Activated CD8-positive, alpha-beta memory T cell treated with anti-CD3 and anti-CD28 coated beads for 36 hours (primary cell): ENCODE measurements at regions not wholly inside any gene's neighbourhood (a gene's known extent, or its start where the extent isn't known, plus 50 kb on each side); places are given as distances from the start of the nearest gene placed in this dataset.

Experiments
- CTCF ChIA-PET: fragments of 350-600 bp; sonication (Branson Sonifier 250); formaldehyde crosslinking; loops from one replicate; lab custom pipeline; 2021; ENCODE audit warnings: antibody characterized with exemption; lab: Charles Lee
- POLR2A ChIA-PET: fragments of 350-600 bp; sonication (Branson Sonifier 250); formaldehyde crosslinking; loops from one replicate; lab custom pipeline; 2021; ENCODE audit warnings: antibody characterized with exemption; lab: Charles Lee

DNA sequence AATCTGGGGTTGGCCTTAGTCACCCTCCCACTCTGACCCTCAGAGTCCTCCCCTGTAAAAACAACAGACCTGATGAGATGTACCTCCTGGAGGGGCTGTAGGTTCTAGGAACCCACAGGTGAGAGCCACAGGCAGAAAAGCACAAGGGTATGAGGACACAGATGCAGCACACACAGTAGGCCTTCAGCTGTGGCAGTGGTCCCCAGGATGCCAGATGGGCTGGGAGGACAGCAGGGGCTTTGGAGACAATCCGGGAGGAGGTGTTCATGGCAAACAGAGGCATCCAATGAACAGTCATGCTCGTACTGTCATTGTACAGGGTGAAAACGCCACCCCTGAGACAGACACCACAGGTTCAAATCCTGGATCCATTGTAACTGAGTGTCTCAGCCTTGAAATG, 463.1 kb downstream of the MATN1 start:
- CTCF ChIA-PET = no interaction called here
- POLR2A ChIA-PET = no interaction called here

DNA sequence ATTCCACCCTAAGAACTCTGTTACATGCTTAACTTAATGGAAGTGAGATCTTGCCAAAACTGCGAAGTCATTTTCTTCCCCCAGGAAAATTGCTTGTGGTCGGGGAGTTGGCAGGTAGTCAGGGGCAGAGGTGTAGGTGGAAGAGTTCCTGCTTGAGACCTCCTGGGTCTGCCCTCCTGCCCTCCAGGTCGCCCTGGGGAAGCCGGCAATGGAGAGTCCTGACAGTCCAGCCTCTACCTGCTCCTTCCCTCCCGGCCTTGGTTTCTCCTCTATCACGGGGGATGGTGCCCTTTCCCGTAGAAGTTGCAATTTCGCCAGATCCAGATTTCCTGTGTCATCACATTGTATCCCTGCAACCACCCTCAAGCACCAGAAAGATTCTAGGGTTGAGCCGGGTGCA, 463.8 kb downstream of the MATN1 start:
- ChIA-PET POLR2A (no interaction called here), CTCF (no interaction called here)

DNA sequence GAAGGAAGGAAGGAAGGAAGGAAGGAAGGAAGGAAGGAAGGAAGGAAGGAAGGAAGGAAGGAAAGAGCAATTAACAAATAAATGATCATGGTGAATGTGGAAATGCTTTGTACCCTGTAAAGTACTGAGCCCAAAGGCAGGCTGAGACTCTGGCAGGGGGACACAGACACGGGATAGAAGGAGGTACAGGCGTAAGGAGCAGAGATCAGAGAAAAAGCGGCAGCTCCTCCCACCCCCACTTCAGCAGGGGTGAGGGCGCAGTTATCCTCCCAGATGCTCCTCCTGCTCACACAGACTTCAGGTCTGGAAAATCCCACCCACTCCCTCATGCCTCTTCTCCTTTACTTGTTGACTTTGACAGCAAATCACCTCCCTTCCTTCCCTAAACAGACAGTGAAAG, 464.5 kb downstream of the MATN1 start:
- ChIA-PET POLR2A (no interaction called here), CTCF (no interaction called here)

DNA sequence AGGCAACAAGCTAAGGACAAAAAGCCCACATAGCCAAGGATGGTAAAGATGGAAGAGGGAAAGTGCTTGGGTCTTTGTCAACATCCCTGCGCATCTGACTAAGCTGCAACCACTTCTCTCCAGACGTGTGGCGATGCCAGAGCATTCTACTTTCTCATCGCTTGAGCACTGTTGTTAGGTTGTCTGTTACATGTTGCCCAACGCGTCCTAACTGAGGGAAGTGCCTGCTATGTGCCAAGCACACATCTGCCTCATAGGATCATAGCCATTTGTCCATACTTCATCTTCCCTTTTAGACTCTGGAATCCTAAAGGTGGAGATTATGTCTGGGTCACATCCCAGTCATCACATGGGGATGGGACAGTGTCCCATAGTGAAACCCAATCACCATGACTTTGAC, 464.9 kb downstream of the MATN1 start:
- ChIA-PET CTCF (no interaction called here), POLR2A (no interaction called here)

DNA sequence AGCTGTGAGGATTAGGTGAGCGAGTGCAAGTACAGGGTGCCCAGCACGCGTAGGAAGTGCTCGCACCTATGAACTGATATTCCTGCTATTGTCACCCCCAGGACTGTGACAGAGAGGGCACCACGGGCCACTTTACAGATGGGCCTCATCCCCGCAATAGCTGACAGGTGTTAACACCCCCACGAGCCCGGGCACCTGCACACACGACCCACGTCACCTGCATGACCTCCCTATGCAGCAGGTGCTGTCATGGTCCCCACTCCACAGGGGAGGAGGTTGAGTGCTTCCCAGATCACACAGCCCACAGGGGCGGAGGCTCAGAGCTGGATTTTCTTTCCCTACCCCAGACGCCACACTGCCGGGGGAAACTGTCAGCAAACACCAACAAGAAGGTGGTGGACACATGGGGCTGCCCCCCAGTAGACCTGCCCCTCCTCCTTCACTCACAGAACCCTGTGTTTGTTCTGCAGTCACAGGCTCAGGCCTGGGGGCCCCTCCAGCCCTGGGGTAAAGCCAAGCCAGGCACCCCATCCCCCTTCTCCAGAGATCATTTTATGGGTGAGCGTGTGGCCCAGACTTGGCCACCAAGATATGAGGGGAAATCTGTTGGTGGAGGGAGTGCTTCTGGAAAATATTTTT, 465.5 kb downstream of the MATN1 start:
- POLR2A ChIA-PET = no interaction called here

DNA sequence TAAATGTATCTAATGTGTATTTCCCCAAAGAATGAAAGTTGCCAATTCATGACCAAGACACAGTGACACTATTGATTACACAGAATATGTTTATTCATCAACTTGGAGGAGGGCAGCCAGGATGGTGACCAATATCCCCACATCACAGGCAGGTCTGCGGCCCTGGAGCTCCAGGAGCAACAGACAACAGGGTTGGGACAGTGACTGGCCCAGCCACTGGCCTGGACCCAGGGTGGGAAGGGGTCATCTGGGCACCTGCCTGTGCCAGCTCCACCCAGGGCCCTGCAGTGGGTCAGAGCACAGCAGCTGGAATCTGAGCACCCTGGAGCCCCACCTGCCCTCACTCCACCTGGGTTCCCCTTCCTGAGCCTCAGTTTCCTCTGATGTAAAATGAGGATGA, 466.1 kb downstream of the MATN1 start:
- ChIA-PET POLR2A (no interaction called here), CTCF (no interaction called here)

More for the DNA sequence above, 465.5 kb downstream of the MATN1 start:
- CTCF ChIA-PET = no interaction called here

DNA sequence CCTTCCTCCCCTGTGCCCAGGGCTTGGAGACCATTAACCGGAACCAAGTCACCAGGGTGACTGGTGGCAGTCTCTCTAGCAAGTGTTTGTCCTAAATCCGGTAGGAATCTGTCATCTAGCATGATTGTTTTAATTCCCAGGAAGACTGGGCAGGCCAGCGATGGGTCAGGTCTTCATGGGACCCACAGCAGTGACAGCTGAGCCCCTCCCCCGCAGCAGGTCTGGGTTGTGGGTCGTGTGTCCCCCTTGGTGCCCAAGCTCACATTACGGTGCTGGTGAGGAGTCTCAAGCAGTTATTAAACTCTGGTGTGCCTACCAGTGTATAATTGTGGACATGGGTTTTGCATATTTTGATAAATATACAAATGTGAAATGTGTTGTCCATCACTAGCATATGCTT, 466.5 kb downstream of the MATN1 start:
- POLR2A ChIA-PET = no interaction called here
- CTCF ChIA-PET = no interaction called here

DNA sequence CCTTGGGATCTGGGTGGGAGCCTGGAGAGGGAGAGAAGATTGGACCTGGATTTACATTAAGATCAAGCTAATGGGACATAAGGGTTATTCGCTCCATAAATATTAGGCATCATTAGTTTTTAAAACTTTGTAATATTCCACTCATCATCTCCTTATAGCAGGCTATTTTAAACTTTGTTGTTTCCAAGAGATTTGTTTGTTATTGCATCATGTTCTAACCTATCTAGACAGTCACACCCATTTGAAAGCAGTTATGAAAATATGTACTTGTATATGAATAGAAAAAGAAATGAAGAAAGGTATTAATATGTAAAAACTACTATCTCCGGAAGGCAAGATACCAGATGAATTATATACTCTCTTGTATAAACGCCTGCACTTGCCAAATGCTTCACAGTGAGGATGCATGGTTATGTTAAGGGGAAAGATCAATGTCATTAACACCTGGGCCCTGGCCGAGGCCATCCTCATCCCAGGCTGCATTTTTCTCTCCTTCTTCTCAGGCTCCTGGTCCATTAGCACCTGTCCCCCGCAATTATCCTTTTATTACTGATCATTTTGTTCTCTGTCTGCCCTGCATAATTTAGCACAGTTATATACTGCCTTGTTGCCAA, 468.2 kb downstream of the MATN1 start:
- ChIA-PET CTCF (no interaction called here), POLR2A (no interaction called here)

DNA sequence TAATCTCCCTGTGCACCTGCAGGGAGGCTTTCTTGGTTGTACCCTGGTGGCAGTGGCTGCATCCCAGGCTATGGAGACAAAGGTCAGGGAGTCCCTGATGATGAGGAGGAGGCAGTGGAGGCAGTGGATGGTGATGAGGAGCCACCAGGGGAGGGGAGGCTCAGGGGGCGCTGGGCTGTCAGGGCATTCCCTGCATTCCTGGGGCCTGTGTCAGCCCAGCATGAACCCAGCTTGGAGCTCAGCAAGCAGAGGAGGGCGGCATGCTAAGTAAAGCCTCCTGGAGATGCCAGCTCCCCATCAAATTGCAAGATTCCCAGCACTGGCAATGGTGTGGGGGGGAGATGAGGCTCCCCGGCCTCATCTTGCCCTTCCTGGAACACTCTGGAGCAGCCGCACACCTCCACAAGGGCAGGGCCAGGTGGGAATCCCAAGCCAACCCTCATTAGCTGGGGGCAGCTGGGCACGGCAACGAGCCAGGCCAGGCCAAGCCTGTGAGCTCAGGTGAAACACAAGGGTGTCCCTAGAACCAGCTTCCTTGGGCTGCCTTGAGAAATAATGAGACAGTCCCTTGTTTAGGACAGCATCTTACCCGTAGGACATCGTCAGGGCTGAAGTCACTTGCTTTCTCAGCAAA, 469.5 kb downstream of the MATN1 start:
- ChIA-PET CTCF (no interaction called here), POLR2A (no interaction called here)

DNA sequence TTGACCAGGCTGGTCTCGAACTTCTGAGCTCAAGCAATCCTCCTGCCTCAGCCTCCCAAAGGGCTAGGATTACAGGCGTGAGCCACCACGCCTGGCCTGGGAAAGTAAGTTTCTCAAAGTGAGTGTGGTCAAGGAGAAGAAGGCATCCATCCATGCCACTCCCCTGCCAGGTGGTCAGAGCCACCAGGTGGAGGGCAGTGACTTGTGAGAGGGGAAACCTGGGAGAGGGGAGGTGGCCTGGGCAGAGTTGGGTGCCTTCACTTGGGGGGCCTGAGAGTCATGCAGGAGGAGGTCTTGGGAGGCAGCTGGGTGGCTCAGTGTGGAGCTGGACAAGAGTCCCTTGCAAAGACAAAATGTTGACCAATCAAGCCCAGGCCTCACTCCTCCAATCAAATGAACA, 470.0 kb downstream of the MATN1 start:
- ChIA-PET CTCF (no interaction called here), POLR2A (no interaction called here)

DNA sequence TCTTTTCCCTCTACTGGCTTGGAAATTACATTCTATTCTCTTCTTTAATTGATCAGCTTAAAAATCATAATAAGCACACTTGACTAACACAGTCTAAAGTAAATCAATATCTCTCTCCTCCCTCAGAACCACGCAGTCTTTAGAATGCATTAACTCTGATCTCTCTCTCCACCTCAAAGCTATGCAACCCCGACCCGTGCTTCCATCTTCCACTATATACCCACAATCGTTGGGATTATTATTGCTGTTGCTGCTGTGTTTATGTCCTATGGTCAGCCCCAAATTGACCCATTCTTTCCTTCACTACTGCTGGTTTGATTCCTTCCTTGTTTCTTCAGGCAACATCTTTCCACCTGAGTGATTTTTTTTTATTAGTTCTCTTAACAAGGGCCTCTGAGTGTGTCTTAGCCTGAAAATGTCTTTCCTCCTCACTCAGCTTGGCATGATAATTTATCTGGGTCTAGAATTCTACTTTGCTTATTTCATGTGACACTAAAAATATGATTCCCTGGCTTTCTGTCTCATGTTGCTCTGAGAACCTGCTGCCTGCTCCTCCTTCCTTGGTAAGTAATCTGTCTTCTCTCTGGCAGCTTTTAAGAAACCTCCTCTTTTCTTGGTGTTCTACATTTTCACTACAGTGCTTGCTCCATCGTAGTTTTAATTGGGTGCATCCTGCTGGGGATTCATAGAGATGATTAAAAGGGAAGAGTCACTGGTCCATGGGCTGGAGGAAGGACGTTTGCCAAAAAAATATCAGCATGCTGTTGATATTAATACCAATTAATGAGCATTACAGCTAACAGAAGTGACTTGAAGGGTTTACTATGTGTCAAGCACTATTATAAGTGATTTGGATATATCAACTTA, 472.2 kb downstream of the MATN1 start:
- ChIA-PET CTCF (interaction anchor here (0.7 kb wide), 1 partner anchor 123 kb away, joined by 4 read pairs; no protein-coding TSS in a partner anchor), POLR2A (no interaction called here)

DNA sequence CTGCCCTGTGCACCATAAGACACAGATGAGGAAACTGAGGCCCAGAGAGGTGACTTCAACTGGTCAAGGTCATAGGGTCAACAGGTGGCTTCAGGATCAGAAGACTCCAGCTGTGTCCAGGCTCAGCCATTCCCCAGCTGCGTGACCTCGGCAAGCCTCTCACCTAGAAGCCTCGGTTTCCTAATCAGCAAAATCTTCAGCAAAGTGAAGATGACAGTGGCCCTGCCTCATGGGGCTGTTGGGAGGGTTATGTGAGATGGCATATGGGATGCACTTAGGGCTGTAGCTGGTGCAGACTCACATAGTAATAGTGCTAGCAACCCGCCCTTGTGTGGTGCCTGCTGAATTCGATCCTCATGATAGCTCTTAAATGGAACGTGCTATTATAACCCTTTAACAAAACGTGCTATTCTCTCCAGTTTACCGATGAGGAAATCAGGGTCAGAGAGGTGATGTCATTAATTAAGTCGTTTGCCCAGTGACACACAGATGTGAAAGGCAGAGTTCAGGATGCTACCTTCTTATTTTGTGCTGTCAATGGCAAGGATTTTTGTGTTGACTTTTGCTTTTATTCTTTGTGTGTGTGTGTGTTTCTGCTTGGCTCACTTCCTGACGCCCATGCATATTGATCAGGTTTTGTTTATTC, 472.9 kb downstream of the MATN1 start:
- CTCF ChIA-PET = no interaction called here

DNA sequence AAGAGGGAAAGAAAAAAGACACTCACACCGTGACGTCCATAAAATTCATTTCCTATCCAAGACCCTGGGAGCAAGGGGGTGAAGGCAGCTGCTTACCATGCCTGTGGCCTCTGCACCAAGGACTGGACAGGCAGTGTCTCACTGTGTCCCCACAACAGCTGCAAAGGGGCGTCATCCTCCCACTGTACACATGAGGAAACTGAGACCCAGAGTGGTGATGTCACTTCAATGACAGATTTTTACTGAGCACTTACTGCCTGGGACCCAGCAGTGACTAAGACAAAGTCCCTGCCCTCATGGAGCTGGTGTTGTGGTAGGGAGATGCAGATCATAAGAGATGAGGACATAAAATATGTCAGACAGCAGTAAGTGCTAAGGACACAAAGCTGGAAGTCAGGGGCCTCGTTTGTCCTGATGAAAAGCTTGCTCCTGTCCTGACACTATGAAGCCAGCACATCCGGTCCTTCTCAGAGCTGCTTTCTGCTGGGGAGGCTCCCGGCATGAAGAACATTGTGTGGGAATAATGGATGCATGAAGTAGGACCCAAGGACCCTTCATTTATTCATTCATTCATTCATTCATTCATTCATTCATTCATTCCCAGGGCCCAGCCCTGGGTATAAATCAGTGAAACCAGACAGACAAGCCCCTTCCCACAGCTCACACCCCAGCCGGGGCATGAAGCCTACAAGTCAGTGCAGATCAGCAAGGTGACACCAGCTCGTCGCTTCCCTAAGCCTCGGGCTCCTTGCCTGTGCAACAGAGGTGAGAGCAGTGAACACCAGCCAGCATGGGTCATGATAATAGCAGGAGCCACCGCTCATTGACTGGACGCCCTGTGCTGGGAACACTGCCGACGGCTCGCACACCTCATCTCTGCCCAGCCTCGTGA, 473.7 kb downstream of the MATN1 start:
- POLR2A ChIA-PET = no interaction called here

More for the DNA sequence above, 472.9 kb downstream of the MATN1 start:
- POLR2A ChIA-PET = no interaction called here

DNA sequence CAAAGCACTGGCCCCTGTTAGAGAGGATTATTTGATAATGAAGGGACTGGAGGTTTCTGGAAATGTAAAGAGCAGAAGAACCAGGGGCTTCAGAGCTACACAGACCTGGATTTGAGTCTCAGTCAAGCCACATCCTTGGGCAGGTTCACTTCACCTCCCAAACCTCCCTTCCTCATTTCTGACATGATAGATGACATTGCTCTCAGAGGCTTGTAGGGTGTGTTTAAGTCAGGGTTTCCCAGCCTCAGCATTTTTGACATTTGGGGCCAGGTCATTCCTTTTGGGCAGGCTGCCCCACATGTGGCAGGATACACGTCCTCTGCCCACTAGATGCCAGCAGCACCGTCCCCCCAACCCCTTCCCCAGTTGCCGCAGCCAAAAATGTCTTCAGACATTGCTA, 474.6 kb downstream of the MATN1 start:
- CTCF ChIA-PET = interaction anchor here (0.6 to 1.1 kb wide), 2 partner anchors 9 to 482 kb away, joined by 3 read pairs; no protein-coding TSS in a partner anchor
- POLR2A ChIA-PET = no interaction called here

More for the DNA sequence above, 473.7 kb downstream of the MATN1 start:
- CTCF ChIA-PET = interaction anchor here (1.1 kb wide), 1 partner anchor 10 kb away, joined by 3 read pairs; no protein-coding TSS in a partner anchor

DNA sequence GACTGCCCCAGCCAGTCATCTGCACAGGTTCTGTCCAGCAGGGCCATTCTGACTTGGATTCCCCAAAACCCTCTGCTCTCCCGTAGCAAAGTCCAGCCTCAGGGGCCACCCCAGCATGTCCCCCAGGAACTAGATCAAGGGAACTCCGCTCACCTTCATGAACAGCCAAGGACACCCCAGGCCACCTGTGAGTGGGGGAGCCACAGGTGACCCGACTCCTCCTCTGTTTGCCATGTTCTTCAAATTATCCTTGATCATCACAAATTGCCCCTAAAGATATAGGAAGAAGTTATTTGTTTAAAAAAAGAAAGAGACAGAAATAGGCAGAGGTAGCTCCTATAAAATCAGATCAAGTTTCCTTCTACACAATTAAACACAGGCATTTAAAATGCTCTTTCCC, 475.0 kb downstream of the MATN1 start:
- CTCF ChIA-PET = interaction anchor here (0.6 kb wide), 1 partner anchor 482 kb away, joined by 3 read pairs; no protein-coding TSS in a partner anchor
- POLR2A ChIA-PET = no interaction called here

DNA sequence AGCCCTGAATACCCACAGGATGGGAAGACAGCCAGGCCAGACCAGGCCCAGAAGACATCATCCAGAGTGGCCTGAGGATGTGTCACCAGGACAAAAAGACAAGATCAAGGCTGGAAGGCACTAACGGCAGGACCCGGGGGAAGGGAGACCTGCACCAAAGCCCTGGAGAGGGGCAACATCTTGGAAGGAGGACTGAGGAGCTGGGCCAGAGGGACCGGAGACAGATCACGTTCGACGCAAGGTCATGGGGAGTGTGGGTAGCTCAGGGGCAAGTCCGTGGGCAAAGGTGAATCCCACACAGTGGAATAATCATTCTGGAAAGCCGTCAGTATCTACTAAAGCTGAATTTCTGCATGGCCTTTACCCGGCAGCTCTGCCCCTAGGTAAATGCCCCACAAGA, 478.6 kb downstream of the MATN1 start:
- ChIA-PET POLR2A (no interaction called here), CTCF (no interaction called here)

DNA sequence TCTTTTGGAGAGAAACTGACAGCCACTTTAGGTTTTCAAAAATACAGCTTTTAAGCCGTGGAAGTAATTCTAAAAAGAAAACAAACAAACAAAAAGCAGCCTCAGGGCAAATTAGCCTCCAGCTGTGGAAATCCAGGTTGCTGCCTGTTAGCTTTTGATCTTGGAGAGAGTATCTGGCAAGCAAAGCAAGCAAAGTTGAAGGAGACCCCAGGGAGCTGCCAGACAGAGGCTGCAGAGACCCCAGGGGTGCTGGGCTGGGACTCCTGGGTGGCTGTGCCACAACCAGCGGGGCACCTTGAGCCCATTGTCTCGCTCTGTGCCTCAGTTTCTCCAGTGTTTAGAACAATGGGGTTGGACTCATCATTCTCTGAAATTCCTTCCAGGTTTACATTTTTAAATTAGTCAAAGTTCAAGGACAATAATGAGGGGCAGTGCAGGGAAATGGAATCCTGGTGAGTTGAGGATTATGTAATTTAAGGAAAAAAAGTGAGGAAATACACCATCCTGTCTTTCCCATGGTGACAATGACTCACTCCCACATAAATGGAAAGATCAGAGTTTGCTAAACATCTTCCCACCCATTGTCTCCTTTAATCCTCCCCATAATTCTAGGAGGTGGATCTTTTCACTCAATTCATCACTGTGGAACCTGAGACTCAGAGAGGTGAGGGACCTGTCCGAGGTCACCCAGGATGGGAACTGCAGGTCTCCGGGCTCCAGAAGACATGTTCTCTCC, 480.5 kb downstream of the MATN1 start:
- ChIA-PET POLR2A (no interaction called here), CTCF (no interaction called here)

DNA sequence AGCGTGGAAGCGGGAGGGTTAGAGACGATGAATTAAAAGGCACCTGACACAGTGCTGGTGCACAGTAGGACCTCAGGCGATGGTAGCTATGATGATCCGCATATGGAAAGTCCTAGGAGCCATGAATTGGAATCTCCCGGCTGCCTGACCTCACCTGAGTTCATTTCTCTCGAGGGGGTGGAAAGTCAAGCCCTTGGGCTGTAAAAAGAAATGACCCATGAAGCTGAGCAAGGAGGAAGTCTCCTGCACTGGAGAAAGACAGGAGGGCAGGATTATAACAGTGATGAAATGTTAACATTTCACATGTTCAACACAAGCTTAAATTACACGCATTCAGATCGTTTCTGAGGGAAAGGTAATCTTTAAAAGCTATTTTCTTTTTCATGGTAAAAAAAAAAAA, 481.2 kb downstream of the MATN1 start:
- CTCF ChIA-PET = no interaction called here
- POLR2A ChIA-PET = no interaction called here
